Epidermal melanocyte (primary cell): ENCODE measurements at regions not wholly inside any gene's neighbourhood (a gene's known extent, or its start where the extent isn't known, plus 50 kb on each side); places are given as distances from the start of the nearest gene placed in this dataset.
"Not testable (repeated sequence)": the region's sequence is repeated elsewhere in the genome, so short reads cannot be mapped to it uniquely, and the experiment has no call there.

Experiments
- DNase-seq: peaks from one replicate; pipeline ENCODE4 v3.0.0; 2011; ENCODE audit warnings: low spot score; ENCODE audit not compliant: insufficient read length

DNA sequence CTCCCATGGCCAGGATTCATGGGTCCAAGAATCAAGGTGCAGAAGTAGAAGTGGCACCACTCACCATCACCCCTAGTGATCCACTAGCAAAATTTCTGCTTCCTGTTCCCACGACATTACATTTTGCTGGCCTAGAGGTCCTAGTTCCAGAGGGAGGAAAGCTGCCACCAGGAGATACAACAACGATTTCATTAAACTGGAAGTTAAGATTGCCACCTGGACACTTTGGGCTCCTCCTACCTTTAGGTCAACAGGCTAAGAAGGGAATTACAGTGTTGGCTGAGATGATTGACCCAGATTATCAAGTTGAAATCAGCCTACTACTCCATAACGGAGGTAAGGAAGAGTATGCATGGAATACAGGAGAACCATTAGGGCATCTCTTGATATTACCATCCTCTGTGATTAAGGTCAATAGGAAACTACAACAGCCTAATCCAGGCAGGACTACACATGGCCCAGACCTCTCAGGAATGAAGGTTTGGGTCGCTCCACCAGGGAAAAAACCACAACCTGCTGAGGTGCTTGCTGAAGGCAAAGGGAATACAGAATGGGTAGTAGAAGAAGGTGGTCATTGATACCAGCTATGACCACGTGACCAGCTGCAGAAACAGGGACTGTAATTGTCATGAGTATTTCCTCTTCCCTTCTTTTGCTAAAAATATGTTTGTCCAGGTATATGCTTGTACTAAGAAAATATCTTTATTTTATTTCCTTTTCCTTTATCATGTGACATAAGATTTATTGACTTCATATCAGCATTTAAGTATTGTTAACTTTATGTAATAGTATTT, 208.3 kb upstream of the HES1 start:
- DNase-seq, result not testable (repeated sequence)

- DNase-seq, result no peak
Observed at GRCh38 chr3:193928354-193929209, 207.4 kb upstream of the HES1 start.

GRCh38 chr3:193929373-193929772, 206.6 kb upstream of the HES1 start:
- DNase-seq, result no peak

DNA sequence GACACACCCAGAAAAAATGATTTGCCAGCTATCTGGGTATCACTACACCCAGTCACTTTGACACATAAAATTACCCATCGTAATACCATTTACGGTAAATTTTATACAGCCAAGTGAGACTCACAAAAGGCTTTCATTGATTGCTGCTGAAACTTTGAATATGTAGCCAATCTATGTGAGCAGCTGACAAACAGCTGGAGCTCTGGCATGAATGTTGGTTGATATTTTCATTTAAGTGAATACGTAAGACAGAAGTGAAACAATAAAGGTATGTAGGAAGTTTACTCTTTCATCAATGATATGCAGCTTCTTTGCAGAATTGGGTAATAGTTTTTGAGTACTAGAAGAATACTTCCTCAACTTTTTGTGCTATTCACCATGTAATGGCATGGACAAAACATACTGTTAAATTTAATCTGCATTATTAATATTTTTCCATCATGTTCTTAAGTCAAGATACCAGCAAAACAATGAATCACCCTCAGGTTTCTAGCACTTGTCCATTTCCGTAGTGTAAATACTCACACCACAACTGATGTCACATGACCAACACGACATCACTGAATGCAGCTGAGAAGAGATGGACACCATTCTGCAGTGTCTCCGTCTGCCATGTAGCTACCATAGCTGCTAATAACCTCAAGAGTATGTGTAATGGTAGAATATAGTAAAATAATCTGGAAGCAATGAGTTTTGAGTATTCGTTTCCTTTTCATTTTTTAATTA, 205.9 kb upstream of the HES1 start:
- no peak for DNase-seq

DNA sequence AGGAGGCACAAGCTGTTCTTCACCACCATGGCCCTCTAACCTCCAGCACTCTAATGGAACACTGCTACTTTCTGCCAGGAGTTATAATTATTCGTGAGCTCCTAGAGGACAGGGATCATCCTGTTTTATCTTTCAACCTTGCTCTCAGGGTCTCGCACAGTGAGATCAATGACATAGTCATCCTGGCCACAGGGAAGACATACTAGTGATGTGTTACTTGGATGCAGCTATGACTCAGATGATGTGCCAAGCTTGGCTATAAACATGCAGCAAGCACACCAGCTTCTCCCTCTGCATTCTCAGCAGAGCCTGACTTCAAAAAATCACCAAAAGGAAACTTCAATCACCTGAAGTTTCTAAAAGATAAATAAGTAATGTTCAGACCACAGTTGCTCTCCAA, 203.8 kb upstream of the HES1 start:
- no peak for DNase-seq

DNA sequence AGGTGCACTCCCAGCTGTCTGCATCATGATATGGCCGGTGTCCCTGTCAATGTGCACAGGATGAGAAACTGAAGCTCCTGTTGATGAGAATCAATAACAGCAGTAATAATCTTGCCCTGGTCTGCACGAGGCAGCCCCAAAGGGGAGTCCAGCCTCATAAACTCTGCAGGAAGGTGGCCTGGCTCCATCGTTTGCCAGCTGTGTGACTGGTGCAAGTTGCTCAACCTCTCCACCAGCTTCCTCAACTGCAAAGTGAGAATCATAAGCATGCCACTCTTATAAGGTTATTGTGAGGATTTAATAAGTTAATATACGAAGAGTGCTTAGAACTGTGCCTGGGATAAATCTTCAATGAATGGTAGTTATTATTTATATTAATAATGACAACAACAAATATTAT, 203.4 kb upstream of the HES1 start:
- no peak for DNase-seq

DNA sequence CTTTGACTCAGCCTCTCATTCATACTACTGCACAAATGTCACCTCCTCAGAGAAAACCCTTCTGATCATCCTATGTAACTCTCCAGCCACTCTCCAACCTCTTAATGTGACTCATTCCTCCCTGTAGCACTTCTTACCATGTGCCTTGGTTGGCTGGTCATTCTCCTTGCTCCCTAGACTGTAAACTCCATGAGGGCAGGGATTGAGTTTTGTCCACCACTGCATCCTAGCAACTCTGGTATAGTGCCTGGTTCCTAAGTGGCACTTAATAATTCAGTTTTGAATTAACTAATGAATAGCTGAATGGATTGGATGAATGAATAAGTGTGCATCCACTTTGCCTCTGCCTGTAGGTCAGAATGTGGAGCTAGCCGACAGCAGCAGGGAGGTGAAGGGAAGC, 202.5 kb upstream of the HES1 start:
- no peak for DNase-seq

GRCh38 chr3:193935916-193936315, 200.0 kb upstream of the HES1 start:
- DNase-seq, result no peak

DNA sequence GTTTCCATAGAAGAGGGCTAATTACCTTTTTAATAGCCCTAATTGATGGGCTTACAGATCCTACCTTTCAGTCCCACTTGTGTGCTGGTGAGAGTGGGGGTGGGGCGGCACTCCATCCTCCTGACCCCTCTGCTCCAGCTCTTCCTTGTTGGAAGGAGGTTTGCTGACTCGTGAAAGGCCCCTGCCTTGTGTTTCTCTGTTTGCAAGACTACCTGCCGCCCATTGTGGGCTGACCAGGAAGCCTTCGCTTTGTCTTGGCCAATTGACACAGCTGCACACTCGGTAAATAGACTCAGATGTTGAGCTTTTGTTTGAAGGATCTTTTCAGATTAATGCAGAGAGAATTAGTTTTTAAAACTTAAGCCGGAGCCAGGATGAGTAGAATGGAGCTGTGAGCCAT, 197.3 kb upstream of the HES1 start:
- no peak for DNase-seq

DNA sequence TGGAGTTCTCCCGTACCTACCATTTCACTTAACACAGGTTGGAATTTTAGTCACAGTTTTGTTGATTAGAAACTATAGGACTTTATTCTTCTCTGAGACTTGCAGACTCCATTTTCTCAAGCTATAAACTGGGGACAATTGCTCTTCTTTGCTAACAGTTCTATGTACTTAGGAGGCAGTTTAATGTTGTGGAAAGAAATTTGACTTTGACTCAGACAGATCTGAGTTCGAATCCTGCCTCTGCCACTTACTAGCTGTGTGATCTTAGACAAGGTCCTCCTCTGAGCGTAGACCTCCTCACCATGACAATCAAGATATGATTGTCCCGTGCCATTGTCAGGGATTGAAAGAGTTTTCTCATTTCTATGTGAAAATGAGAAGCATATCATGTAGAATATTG, 196.4 kb upstream of the HES1 start:
- no peak for DNase-seq

DNA sequence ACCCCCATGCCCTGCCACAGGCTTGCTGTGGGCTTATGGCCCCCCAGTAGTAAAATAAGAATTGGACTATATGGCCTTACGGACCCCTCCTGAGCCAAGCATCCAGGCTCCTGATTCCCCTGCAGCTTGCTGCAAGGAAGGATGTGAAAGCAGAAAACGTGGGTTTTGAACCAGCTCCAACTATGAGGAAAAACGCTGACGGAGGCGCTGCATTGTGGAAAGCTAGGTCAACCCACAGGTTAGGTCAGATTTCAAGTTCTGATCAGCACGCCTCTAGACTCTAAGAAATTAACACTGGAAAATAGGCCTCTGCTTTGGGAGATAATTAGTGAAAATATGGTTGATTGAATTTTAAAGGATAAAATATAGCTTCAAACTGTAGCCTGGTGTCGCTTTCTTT, 195.4 kb upstream of the HES1 start:
- DNase-seq, result no peak

- DNase-seq, result no peak
Observed at GRCh38 chr3:193941486-193941885, 194.5 kb upstream of the HES1 start.

DNA sequence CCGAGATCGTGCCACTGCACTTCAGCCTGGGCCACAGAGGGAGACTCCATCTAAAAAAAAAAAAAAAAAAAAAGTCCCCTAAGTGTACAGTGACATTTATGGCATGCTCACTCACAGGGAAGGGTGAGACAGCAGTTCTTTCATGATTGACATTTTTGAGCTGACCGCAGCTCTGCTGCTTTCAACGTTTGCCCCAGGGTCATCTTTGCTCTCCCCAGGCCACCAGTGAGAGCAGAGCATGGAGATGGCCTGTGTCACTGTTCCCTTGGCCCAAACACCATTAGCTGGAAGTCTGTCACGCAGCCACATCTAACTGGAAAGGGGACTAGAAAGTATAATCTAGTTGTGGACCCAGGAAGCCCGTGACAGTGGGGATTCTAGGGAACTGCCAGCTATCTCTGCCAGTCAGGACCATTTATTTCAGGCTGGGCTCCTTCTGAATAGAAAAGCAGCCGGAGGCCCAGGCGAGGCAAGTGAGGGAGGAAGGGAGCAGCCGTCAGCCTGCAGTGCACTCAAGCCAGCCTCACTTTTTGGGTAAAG, 193.4 kb upstream of the HES1 start:
- DNase-seq, result no peak

- no peak for DNase-seq
Observed at GRCh38 chr3:193943200-193943599, 192.7 kb upstream of the HES1 start.

- no peak for DNase-seq
Observed at GRCh38 chr3:193943851-193944517, 192.0 kb upstream of the HES1 start.

DNA sequence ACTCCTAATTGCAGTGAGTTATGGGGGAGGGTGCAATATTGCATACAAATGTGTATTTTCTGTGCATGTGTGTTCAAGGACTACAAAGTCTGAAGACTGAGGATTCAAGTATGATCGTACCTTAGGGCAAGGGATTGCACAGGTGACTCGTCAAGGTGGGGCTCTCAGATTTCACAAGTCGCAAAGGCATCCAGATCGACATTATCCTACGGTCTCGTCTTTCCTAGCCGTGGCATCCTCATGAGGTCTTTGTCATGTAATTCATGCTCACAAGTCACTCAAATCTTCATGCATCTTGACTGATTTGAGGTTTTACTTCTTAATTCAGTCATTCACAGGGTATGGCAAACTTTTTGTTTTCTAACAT, 191.4 kb upstream of the HES1 start:
- DNase-seq, result no peak

DNA sequence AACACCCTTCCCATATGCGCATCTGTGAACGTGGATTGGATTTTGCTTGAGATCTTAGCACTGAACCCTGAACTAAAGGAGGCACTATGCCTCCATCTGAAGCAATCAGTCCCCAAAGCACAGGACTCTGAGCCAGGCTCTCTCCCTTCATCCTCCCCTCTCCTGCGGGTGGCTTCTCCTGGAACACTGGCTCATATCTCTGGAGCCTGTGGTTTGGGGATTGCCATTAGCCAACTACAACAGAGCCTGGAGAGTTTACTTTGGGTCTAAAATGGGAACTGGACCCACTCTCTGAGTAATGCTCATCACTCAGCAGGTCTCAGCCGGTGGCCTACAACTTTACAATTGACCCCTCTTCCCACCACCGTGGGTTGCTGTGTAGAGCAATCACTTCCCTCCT, 190.8 kb upstream of the HES1 start:
- DNase-seq, result no peak

DNA sequence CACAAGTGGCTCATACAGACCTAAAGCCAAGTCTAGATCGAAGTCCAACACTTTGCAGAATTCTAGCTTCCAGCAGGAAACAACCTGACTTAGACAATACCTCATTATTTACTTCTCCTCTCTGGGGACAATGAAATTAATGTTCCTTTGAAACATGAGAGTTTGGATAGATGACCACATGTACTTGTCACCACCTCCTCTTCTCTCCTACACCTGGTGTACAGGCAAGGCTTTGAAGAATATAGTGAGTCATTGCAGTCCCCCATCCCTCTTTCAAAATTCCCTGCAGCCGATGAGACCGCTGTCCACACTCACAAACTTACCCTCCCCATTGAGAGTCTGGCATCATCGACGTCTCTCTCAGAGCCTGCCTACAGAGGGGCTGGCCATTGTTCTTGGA, 189.0 kb upstream of the HES1 start:
- no peak for DNase-seq

DNA sequence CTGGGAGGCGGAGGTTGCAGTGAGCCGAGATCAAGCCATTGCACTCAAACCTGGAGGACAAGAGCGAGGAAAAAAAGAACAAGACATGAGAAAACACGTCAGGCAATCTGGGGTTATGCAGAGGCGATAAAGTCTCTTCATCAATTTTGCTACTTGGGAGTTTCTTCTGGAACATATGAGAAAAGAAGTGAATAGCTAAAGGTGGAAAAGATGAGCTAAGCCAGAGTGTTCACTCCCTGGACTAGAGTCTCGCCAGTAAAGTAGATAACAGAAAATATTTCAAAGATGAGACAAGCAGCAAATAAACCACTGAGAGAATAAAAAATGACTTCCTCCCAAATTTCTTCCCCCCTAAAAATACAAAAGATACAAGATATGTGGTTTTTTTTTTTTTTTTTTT, 188.4 kb upstream of the HES1 start:
- no peak for DNase-seq

DNA sequence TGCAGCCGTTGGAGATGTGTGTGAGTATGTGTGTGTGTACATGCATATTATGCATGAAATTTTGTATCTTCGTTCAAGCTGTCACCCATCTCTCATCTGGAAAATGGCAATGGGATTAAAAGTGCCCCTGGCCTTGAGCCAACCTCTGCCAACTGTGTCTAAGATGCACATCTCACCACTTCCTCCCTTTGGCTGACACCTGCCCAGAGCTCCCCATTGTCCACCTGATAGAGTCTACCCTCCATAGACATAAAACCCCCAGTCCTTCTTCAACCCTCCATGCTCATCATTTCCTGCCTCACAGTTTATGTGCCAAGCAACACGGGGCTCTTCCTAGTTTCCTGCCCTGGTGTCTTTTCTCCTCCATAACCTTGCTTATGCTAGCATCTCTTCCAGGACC, 187.5 kb upstream of the HES1 start:
- DNase-seq, result no peak

DNA sequence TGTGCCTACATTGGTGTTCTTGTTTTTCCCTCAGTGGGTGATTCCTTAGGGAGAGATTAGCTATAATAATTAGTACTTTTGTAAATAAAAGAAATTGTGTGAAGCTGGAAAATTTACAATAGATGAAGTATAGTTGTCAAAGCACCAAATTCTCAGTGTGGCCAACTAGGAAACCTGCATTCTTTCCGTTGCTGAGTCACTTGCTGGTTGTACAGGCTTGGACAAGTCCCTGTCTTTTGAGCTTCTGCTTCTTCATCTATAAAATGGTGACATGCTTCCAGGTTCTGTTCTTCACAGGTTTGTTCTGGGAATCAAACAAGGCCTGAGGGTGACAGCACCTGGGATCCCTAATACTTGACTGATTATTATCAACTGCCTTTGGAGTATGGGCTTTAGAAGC, 184.1 kb upstream of the HES1 start:
- no peak for DNase-seq
